SU-DHL-6 (cell line): ENCODE measurements at regions not wholly inside any gene's neighbourhood (a gene's known extent, or its start where the extent isn't known, plus 50 kb on each side); places are given as distances from the start of the nearest gene placed in this dataset.

Experiments used
- H2AFZ ChIP-seq: fragments of 200-600 bp; sonication (generic); 2 replicates; pipeline ENCODE4 v1.6.1; 2014; ENCODE audit warnings: low read depth, mild to moderate bottlenecking, moderate library complexity, mixed read lengths, antibody characterized with exemption, low read length; ENCODE audit not compliant: severe bottlenecking
- H3F3A ChIP-seq: fragments of 200-600 bp; shearing (Covaris generic); 2 replicates; pipeline ENCODE4 v1.6.0; 2016; ENCODE audit warnings: antibody characterized with exemption, mild to moderate bottlenecking; ENCODE audit not compliant: insufficient read depth
- H3K27ac ChIP-seq: fragments of 200-600 bp; sonication (generic); 2 replicates; pipeline ENCODE4 v1.5.1; 2016; ENCODE audit warnings: low read depth, mild to moderate bottlenecking, low read length, moderate library complexity, mixed read lengths
- H3K27me3 ChIP-seq: fragments of 200-600 bp; sonication (generic), shearing (Covaris generic); 2 replicates; pipeline ENCODE4 v1.6.0; 2014; ENCODE audit warnings: mild to moderate bottlenecking, low read length
- H3K36me3 ChIP-seq: fragments of 200-600 bp; sonication (generic); 2 replicates; pipeline ENCODE4 v1.6.1; 2014; ENCODE audit warnings: mild to moderate bottlenecking, low read length, mixed read lengths
- H3K4me2 ChIP-seq: fragments of 300-600, 200-600 bp; shearing (Covaris generic), sonication (generic); 2 replicates; pipeline ENCODE4 v1.6.0; 2014; ENCODE audit warnings: low read length, low read depth, mild to moderate bottlenecking; ENCODE audit not compliant: poor library complexity, severe bottlenecking
- H3K4me3 ChIP-seq: fragments of 200-600 bp; sonication (generic); 2 replicates; pipeline ENCODE4 v1.5.1; 2014; ENCODE audit warnings: antibody characterized with exemption, low read length, mild to moderate bottlenecking, mixed read lengths; ENCODE audit not compliant: insufficient read depth, poor library complexity, severe bottlenecking
- H3K79me2 ChIP-seq: fragments of 200-600 bp; sonication (generic); 2 replicates; pipeline ENCODE4 v1.6.1; 2014; ENCODE audit warnings: mild to moderate bottlenecking, low read length, moderate library complexity; ENCODE audit not compliant: insufficient read depth
- H3K9ac ChIP-seq: fragments of 200-600 bp; sonication (generic); 2 replicates; pipeline ENCODE4 v1.7.0; 2014; ENCODE audit warnings: mild to moderate bottlenecking, low read length
- H3K9me2 ChIP-seq: fragments of 200-600 bp; sonication (generic); replicated peaks from 2 replicates; pipeline ENCODE4 v1.6.1; 2014; ENCODE audit warnings: low read length; ENCODE audit not compliant: insufficient read depth
- H3K9me3 ChIP-seq: fragments of 200-600 bp; sonication (generic); 2 replicates; pipeline ENCODE4 v1.6.1; 2014; ENCODE audit warnings: low read length, mixed read lengths; ENCODE audit not compliant: insufficient read depth
- H4K20me1 ChIP-seq: fragments of 200-600 bp; sonication (generic); 2 replicates; pipeline ENCODE4 v1.6.1; 2014; ENCODE audit warnings: low read depth, mild to moderate bottlenecking, antibody characterized with exemption, low read length, moderate library complexity, mixed read lengths
- EZH2phosphoT487 ChIP-seq: fragments of 200-600 bp; sonication (generic), shearing (Covaris generic); conservative IDR thresholded peaks from 2 replicates; pipeline ENCODE4 v1.6.1; 2018; ENCODE audit warnings: mild to moderate bottlenecking, antibody characterized with exemption, low read length, moderate library complexity, mixed read lengths
- TF ChIP-seq, protein P1 (sequence below): fragments of 200-600 bp; sonication (generic); IDR thresholded peaks from one replicate; pipeline ENCODE4 v1.5.1; 2017; ENCODE audit warnings: antibody characterized with exemption, mild to moderate bottlenecking, low read length, moderate library complexity; ENCODE audit not compliant: insufficient read depth, poor library complexity, severe bottlenecking

DNA sequence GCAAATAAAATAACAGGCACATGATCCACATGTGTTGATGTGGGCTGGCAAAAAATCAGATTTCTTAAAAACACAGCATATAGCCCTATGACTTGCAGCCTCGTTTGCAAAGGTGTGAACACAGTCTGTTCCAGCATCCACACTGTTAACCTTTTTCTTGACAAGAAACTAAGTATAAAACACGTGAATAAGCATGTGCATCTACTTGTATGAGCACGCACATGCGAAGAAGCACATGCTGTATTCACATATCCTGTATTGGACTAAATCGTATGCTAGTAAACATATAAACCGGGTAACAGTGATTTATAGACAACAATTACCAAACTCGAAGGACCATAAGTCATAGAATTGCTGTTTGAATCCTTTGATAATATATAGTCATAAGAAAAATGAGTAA is 218.7 kb downstream of the HDGFL1 start:
- no peak overlapping the region for H3K4me3 ChIP-seq
- TF ChIP-seq, protein P1, sequence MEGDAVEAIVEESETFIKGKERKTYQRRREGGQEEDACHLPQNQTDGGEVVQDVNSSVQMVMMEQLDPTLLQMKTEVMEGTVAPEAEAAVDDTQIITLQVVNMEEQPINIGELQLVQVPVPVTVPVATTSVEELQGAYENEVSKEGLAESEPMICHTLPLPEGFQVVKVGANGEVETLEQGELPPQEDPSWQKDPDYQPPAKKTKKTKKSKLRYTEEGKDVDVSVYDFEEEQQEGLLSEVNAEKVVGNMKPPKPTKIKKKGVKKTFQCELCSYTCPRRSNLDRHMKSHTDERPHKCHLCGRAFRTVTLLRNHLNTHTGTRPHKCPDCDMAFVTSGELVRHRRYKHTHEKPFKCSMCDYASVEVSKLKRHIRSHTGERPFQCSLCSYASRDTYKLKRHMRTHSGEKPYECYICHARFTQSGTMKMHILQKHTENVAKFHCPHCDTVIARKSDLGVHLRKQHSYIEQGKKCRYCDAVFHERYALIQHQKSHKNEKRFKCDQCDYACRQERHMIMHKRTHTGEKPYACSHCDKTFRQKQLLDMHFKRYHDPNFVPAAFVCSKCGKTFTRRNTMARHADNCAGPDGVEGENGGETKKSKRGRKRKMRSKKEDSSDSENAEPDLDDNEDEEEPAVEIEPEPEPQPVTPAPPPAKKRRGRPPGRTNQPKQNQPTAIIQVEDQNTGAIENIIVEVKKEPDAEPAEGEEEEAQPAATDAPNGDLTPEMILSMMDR, result no peak
- no peak for TF ChIP-seq EZH2phosphoT487
- no peaks in the 10 kb centered on the region for H3K79me2 ChIP-seq
- no peaks in the 10 kb centered on the region for H3K9me2 ChIP-seq
- H3K9me3 ChIP-seq, result 0 out of 2 replicates have a peak, but pooled peaks cover 4% of the 10 kb centered on the region
- no peaks in the 10 kb centered on the region for H3K36me3 ChIP-seq
- no peak overlapping the region for H2AFZ ChIP-seq
- H4K20me1 ChIP-seq, result no peaks in the 10 kb centered on the region
- H3K9ac ChIP-seq, result no peak overlapping the region
- no peak overlapping the region for H3K4me2 ChIP-seq
- H3K27me3 ChIP-seq, result no peaks in the 10 kb centered on the region
- H3F3A ChIP-seq, result no peaks in the 10 kb centered on the region
- H3K27ac ChIP-seq, result no peak overlapping the region

DNA sequence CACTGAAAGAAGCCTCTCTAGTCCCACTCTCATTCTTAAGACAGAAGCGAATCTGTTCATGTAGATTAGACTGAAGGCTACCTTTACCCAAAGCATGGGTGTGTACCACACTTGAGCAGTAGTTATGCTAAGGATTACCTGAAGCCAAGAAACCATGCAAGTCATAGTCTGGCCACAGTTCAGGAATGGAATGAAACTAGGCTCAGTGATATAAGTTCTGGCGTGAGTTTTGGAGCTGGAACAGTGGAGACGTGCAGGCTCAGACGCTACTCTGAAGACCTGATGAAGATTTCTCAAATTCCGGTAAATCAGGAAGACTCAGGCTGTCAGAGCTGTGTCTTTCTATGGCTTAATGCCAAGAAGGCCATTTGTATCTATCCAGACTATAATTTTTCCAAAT is 219.9 kb downstream of the HDGFL1 start:
- H3K9me2 ChIP-seq, result no peaks in the 10 kb centered on the region
- no peak overlapping the region for H3K4me3 ChIP-seq
- H2AFZ ChIP-seq, result no peak overlapping the region
- no peaks in the 10 kb centered on the region for H3K27me3 ChIP-seq
- no peak overlapping the region for H3K4me2 ChIP-seq
- no peaks in the 10 kb centered on the region for H3K36me3 ChIP-seq
- H3F3A ChIP-seq, result no peaks in the 10 kb centered on the region
- H4K20me1 ChIP-seq, result no peaks in the 10 kb centered on the region
- H3K9ac ChIP-seq, result no peak overlapping the region
- H3K9me3 ChIP-seq, result peaks cover 4% of the 10 kb centered on the region; the same call in 1 of the 2 replicates
- no peak for TF ChIP-seq EZH2phosphoT487
- TF ChIP-seq, protein P1, result no peak
- no peaks in the 10 kb centered on the region for H3K79me2 ChIP-seq
- H3K27ac ChIP-seq, result no peak overlapping the region

DNA sequence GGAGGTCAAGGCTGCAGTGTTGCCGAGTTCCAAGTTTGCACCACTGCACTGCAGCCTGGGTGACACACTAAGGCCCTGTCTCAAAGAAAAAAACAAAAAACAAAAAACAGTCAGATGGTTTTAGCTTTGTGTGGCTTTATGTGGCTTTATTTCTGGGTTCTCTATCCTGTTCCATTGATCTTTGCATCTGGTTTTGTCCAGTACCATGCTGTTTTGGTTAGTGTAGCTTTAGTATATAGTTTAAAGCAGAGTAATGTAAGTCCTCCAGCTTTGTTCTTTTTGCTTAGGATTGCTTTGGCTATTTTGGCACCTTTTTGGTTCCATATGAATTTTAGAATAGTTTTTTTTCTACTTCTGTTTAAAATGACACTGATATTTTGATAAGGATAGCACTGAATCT is 225.5 kb downstream of the HDGFL1 start:
- peaks cover 12% of the 10 kb centered on the region; the same call in 1 of the 2 replicates for H3K9me3 ChIP-seq
- no peak overlapping the region for H3K27ac ChIP-seq
- H4K20me1 ChIP-seq, result no peaks in the 10 kb centered on the region
- no peaks in the 10 kb centered on the region for H3K27me3 ChIP-seq
- H3K9ac ChIP-seq, result no peak overlapping the region
- H3K4me3 ChIP-seq, result no peak overlapping the region
- H3K36me3 ChIP-seq, result no peaks in the 10 kb centered on the region
- H3K9me2 ChIP-seq, result no peaks in the 10 kb centered on the region
- H3K4me2 ChIP-seq, result no peak overlapping the region
- TF ChIP-seq EZH2phosphoT487, result no peak
- TF ChIP-seq, protein P1, result no peak
- no peaks in the 10 kb centered on the region for H3F3A ChIP-seq
- H2AFZ ChIP-seq, result no peak overlapping the region
- H3K79me2 ChIP-seq, result no peaks in the 10 kb centered on the region

DNA sequence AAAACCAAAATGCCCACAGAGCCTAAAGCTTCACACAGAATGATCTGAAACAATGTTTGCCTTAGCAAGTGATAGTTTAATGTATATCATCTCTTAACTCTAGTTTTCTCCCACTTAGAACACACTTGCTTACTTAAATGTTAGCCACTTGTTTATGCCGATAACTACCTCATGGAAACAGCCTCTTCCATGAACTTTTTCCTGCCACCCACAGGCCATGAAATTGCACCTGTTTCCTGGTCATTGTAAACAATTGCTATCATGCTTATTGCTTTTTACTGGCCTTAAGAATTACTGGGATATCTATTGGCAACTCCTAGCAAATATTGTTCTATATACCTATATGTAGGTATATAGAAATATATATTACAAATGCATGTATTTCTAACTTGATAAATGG is 231.1 kb downstream of the HDGFL1 start:
- no peak overlapping the region for H3K4me2 ChIP-seq
- no peaks in the 10 kb centered on the region for H3K9me2 ChIP-seq
- H3K36me3 ChIP-seq, result no peaks in the 10 kb centered on the region
- H3K27me3 ChIP-seq, result no peaks in the 10 kb centered on the region
- H3K9ac ChIP-seq, result no peak overlapping the region
- no peak overlapping the region for H2AFZ ChIP-seq
- no peak overlapping the region for H3K27ac ChIP-seq
- TF ChIP-seq, protein P1, result no peak
- no peak for TF ChIP-seq EZH2phosphoT487
- no peaks in the 10 kb centered on the region for H3F3A ChIP-seq
- H3K79me2 ChIP-seq, result no peaks in the 10 kb centered on the region
- no peaks in the 10 kb centered on the region for H4K20me1 ChIP-seq
- H3K9me3 ChIP-seq, result 0 out of 2 replicates have a peak, but pooled peaks cover 3% of the 10 kb centered on the region
- no peak overlapping the region for H3K4me3 ChIP-seq
